Esophagus squamous epithelium (tissue), 5 donors: ENCODE measurements at regions not wholly inside any gene's neighbourhood (a gene's known extent, or its start where the extent isn't known, plus 50 kb on each side); places are given as distances from the start of the nearest gene placed in this dataset.

Experiments
- DNase-seq: peaks from one replicate; lab custom pipeline; 2025; lab: John Stamatoyannopoulos, UW
- H3K27ac ChIP-seq, 4 donors: fragments of 200-600 bp; sonication (generic); one replicate each; pipeline ENCODE4 v1.5.1; 2016 to 2019; ENCODE audit warnings: mild to moderate bottlenecking in 1 of 4
- H3K27me3 ChIP-seq, 4 donors: fragments of 200-600 bp; sonication (generic); 1 replicate in 3 of 4; 2 replicates in 1 of 4; pipeline versions ENCODE4 v1.5.1 to v1.6.0; 2017 to 2021; ENCODE audit warnings: antibody characterized with exemption in 1 of 4
- H3K36me3 ChIP-seq, 3 donors: fragments of 200-600 bp; sonication (generic); one replicate each; pipeline ENCODE4 v1.5.1; 2016 to 2019
- H3K4me1 ChIP-seq, 3 donors: fragments of 200-600 bp; sonication (generic); one replicate each; pipeline ENCODE4 v1.5.1; 2017 to 2019
- H3K4me3 ChIP-seq, 4 donors: fragments of 200-600 bp; sonication (generic); 1 replicate in 3 of 4; 2 replicates in 1 of 4; pipeline ENCODE4 v1.5.1; 2016 to 2019; ENCODE audit warnings: mild to moderate bottlenecking in 2 of 4, moderate library complexity in 1 of 4
- H3K9me3 ChIP-seq, 3 donors: fragments of 200-600 bp; sonication (generic); one replicate each; pipeline ENCODE4 v1.5.1; 2016 to 2019
- POLR2A ChIP-seq, 4 donors: fragments of 450-650 bp; IDR thresholded peaks; one replicate each; pipeline ENCODE4 v1.6.1; 2017; ENCODE audit warnings: antibody characterized with exemption in 4 of 4, mild to moderate bottlenecking in 4 of 4, moderate library complexity in 3 of 4
- WGBS, 2 donors: methylation state at CpG; one replicate each; pipeline ENCODE4 v1.1.5; 2018; 5-methylcytosine and 5-hydroxymethylcytosine counted together
- intact Hi-C: fragments of 100-400 bp; cut with DNase I; formaldehyde crosslinking; loops from one replicate; pipeline ENCODE4 v1.15.0; 2022
- TF ChIP-seq, protein P1 (sequence below), 6 experiments: fragments of 450-650 bp in 4 of 6; fragments of 200-600 bp in 2 of 6; sonication (generic) in 2 of 6; IDR thresholded peaks; one replicate each; pipeline ENCODE4 v1.5.1; 2016 to 2019; ENCODE audit warnings: antibody characterized with exemption in 6 of 6, mild to moderate bottlenecking in 4 of 6, moderate library complexity in 4 of 6
- donor health status: DM: yes; HTN: yes; CAD: no.

DNA sequence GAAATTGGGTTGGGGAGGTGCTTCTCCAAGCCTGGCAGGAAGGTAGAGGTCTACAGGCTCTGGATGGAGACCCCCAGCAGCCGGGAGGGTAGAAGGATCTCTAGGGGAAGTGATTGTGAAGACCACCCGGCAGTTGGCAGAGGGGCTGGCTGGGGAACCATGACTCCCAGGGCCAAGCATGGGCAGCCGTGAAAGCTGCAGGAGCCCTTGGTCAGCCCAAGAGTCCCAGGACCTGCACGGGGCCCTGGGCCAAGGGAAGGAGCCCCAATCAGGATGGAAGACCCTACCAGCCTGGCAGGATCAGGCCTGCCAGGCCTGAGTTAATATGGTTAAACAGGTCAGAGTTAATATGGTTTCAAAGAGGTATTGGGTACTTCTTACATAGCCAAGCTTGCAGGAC lies 126.3 kb upstream of the NANOS1 start:
- TF ChIP-seq POLR2A (IDR thresholded peaks at IDR 0.05): no peak
- TF ChIP-seq, protein P1, sequence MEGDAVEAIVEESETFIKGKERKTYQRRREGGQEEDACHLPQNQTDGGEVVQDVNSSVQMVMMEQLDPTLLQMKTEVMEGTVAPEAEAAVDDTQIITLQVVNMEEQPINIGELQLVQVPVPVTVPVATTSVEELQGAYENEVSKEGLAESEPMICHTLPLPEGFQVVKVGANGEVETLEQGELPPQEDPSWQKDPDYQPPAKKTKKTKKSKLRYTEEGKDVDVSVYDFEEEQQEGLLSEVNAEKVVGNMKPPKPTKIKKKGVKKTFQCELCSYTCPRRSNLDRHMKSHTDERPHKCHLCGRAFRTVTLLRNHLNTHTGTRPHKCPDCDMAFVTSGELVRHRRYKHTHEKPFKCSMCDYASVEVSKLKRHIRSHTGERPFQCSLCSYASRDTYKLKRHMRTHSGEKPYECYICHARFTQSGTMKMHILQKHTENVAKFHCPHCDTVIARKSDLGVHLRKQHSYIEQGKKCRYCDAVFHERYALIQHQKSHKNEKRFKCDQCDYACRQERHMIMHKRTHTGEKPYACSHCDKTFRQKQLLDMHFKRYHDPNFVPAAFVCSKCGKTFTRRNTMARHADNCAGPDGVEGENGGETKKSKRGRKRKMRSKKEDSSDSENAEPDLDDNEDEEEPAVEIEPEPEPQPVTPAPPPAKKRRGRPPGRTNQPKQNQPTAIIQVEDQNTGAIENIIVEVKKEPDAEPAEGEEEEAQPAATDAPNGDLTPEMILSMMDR (IDR thresholded peaks at IDR 0.05): no peak
- no peak overlapping the region for H3K4me3 ChIP-seq
- H3K27ac ChIP-seq: no peak overlapping the region
- no peaks in the 10 kb centered on the region for H3K36me3 ChIP-seq
- no peaks in the 10 kb centered on the region for H3K9me3 ChIP-seq
- DNase-seq: no peak
- intact Hi-C loops: no loop called here
- peaks cover 0 to 18% (median 0%) of the 10 kb centered on the region in 4 donors for H3K27me3 ChIP-seq
- WGBS, 2 donors: 70 to 91% methylated on average over 4 of the region's 4 CpGs
- no peaks in the 10 kb centered on the region for H3K4me1 ChIP-seq

- DNase-seq: no peak
- TF ChIP-seq POLR2A (IDR thresholded peaks at IDR 0.05): no peak
- TF ChIP-seq, protein P1 (IDR thresholded peaks at IDR 0.05): no peak
- intact Hi-C loops: no loop called here
- H3K36me3 ChIP-seq: no peaks in the 10 kb centered on the region
- H3K4me3 ChIP-seq: no peak overlapping the region
- H3K9me3 ChIP-seq: no peaks in the 10 kb centered on the region
- H3K27me3 ChIP-seq: peaks cover 0 to 18% (median 0%) of the 10 kb centered on the region in 4 donors
- no peak overlapping the region for H3K27ac ChIP-seq
- no peaks in the 10 kb centered on the region for H3K4me1 ChIP-seq
Observed at GRCh38 chr10:118903691-118904090, 125.8 kb upstream of the NANOS1 start.

GRCh38 chr10:118904286-118904685 lies 125.2 kb upstream of the NANOS1 start:
- TF ChIP-seq POLR2A (IDR thresholded peaks at IDR 0.05): no peak
- TF ChIP-seq, protein P1 (IDR thresholded peaks at IDR 0.05): no peak
- intact Hi-C loops: no loop called here
- Histone ChIP-seq H3K27me3 (peaks cover 0 to 18% (median 0%) of the 10 kb centered on the region in 4 donors), H3K4me3 (no peak overlapping the region), H3K36me3 (no peaks in the 10 kb centered on the region), H3K9me3 (no peaks in the 10 kb centered on the region), H3K27ac (no peak overlapping the region), H3K4me1 (no peaks in the 10 kb centered on the region)
- WGBS, 2 donors: 67 to 82% methylated on average over 8 of the region's 8 CpGs
- no peak for DNase-seq

GRCh38 chr10:118907051-118907450 lies 122.5 kb upstream of the NANOS1 start:
- 94 to 96% methylated on average over 3 of the region's 5 CpGs for WGBS, 2 donors
- H3K27ac ChIP-seq: no peak overlapping the region

GRCh38 chr10:118908557-118909256 lies 120.8 kb upstream of the NANOS1 start:
- 65 to 80% methylated on average over 5 to 7 of the region's 16 CpGs for WGBS, 2 donors
- DNase-seq: no peak
- Histone ChIP-seq H3K9me3 (no peaks in the 10 kb centered on the region), H3K4me3 (no peak overlapping the region), H3K4me1 (no peaks in the 10 kb centered on the region), H3K27ac (no peak overlapping the region), H3K36me3 (no peaks in the 10 kb centered on the region), H3K27me3 (peaks cover 0 to 11% (median 0%) of the 10 kb centered on the region in 4 donors)
- TF ChIP-seq POLR2A (IDR thresholded peaks at IDR 0.05): no peak
- TF ChIP-seq, protein P1 (IDR thresholded peaks at IDR 0.05): no peak
- intact Hi-C loops: no loop called here

More at GRCh38 chr10:118907051-118907450, 122.5 kb upstream of the NANOS1 start:
- intact Hi-C loops: no loop called here
- Histone ChIP-seq H3K27me3 (peaks cover 0 to 18% (median 0%) of the 10 kb centered on the region in 4 donors), H3K9me3 (no peaks in the 10 kb centered on the region), H3K36me3 (no peaks in the 10 kb centered on the region), H3K4me1 (no peaks in the 10 kb centered on the region), H3K4me3 (no peak overlapping the region)
- DNase-seq: no peak
- TF ChIP-seq, protein P1 (IDR thresholded peaks at IDR 0.05): no peak
- no peak for TF ChIP-seq POLR2A (IDR thresholded peaks at IDR 0.05)
